WTC11 (cell line): ENCODE measurements at regions not wholly inside any gene's neighbourhood (a gene's known extent, or its start where the extent isn't known, plus 50 kb on each side); places are given as distances from the start of the nearest gene placed in this dataset.

Source experiments
- ATAC-seq: fragments of 200-7000 bp; cut with Tn5 transposase; 2 replicates; pipeline ENCODE4 v1.10.0; 2021; ENCODE audit warnings: mild to moderate bottlenecking, moderate library complexity
- CTCF ChIA-PET: fragments of 300-600 bp; sonication (Branson Sonifier 250); formaldehyde crosslinking; loops from one replicate; lab custom pipeline; 2021; ENCODE audit warnings: antibody characterized with exemption; lab: Charles Lee
- POLR2A ChIA-PET: fragments of 350-600 bp; sonication (Branson Sonifier 250); formaldehyde crosslinking; loops from one replicate; lab custom pipeline; 2021; ENCODE audit warnings: antibody characterized with exemption; lab: Charles Lee
- DNase-seq: peaks from one replicate; pipeline ENCODE4 v3.0.0; 2021; ENCODE audit warnings: low spot score
- H3K27ac Mint-ChIP-seq: 2 replicates; pipeline ENCODE4 v1.8.0; 2021; ENCODE audit warnings: mixed read lengths
- H3K27me3 Mint-ChIP-seq: 2 replicates; pipeline ENCODE4 v1.8.0; 2021; ENCODE audit warnings: low read depth, mild to moderate bottlenecking, moderate library complexity, mixed read lengths
- H3K36me3 Mint-ChIP-seq: 2 replicates; pipeline ENCODE4 v1.8.0; 2021; ENCODE audit warnings: mixed read lengths
- H3K4me1 Mint-ChIP-seq: 2 replicates; pipeline ENCODE4 v1.8.0; 2022; ENCODE audit warnings: mixed read lengths
- H3K4me3 Mint-ChIP-seq: 2 replicates; pipeline ENCODE4 v1.8.0; 2021; ENCODE audit warnings: mild to moderate bottlenecking, moderate library complexity, mixed read lengths
- H3K9me3 Mint-ChIP-seq: 2 replicates; pipeline ENCODE4 v1.8.0; 2021; ENCODE audit warnings: mixed read lengths
- CBFB ChIP-seq: sonication (generic); formaldehyde crosslinking; IDR thresholded peaks from 2 replicates; pipeline ENCODE4 v1.8.1; 2022; ENCODE audit warnings: mild to moderate bottlenecking, low read depth, missing genetic modification reagents
- CREM ChIP-seq: sonication (generic); formaldehyde crosslinking; IDR thresholded peaks from 2 replicates; pipeline ENCODE4 v1.8.1; 2022; ENCODE audit warnings: mild to moderate bottlenecking, missing genetic modification reagents, moderate library complexity
- E2F1 ChIP-seq: sonication (generic); formaldehyde crosslinking; IDR thresholded peaks from 2 replicates; pipeline ENCODE4 v1.8.0; 2022; ENCODE audit warnings: mild to moderate bottlenecking, missing genetic modification reagents
- ESRRA ChIP-seq: sonication (generic); formaldehyde crosslinking; IDR thresholded peaks from 2 replicates; pipeline ENCODE4 v1.8.1; 2022; ENCODE audit warnings: mild to moderate bottlenecking, missing genetic modification reagents, borderline replicate concordance
- ETV6 ChIP-seq: sonication (generic); formaldehyde crosslinking; IDR thresholded peaks from 2 replicates; pipeline ENCODE4 v1.8.1; 2022; ENCODE audit warnings: mild to moderate bottlenecking, missing genetic modification reagents
- FOXK1 ChIP-seq: sonication (generic); formaldehyde crosslinking; IDR thresholded peaks from 2 replicates; pipeline ENCODE4 v1.8.0; 2022; ENCODE audit warnings: mild to moderate bottlenecking, moderate library complexity, missing genetic modification reagents
- FOXP4 ChIP-seq: sonication (generic); formaldehyde crosslinking; IDR thresholded peaks from 2 replicates; pipeline ENCODE4 v1.8.0; 2022; ENCODE audit warnings: mild to moderate bottlenecking, missing genetic modification reagents
- IRF1 ChIP-seq: sonication (generic); formaldehyde crosslinking; IDR thresholded peaks from 2 replicates; pipeline ENCODE4 v1.8.0; 2023; ENCODE audit warnings: missing genetic modification reagents
- JAZF1 ChIP-seq: fragments of 250-450 bp; sonication (Bioruptor Pico); IDR thresholded peaks from 2 replicates; pipeline ENCODE4 v1.9.0; 2021; ENCODE audit warnings: moderate library complexity, mild to moderate bottlenecking, inconsistent platforms
- MXD4 ChIP-seq: fragments of 250-450 bp; sonication (Bioruptor Pico); IDR thresholded peaks from 2 replicates; pipeline ENCODE4 v1.8.0; 2021; ENCODE audit warnings: mild to moderate bottlenecking, moderate library complexity, borderline replicate concordance
- NFYB ChIP-seq: sonication (generic); formaldehyde crosslinking; conservative IDR thresholded peaks from 2 replicates; pipeline ENCODE4 v1.8.0; 2022; ENCODE audit warnings: low read depth, missing genetic modification reagents
- RORB ChIP-seq: fragments of 250-450 bp; sonication (Bioruptor Pico); IDR thresholded peaks from 2 replicates; pipeline ENCODE4 v1.9.0; 2021; ENCODE audit warnings: mild to moderate bottlenecking
- SMAD4 ChIP-seq: sonication (generic); formaldehyde crosslinking; IDR thresholded peaks from 2 replicates; pipeline ENCODE4 v1.8.0; 2022; ENCODE audit warnings: mild to moderate bottlenecking, missing genetic modification reagents
- SP1 ChIP-seq: sonication (generic); formaldehyde crosslinking; conservative IDR thresholded peaks from 2 replicates; pipeline ENCODE4 v1.8.1; 2022; ENCODE audit warnings: missing genetic modification reagents
- USF2 ChIP-seq: sonication (generic); formaldehyde crosslinking; IDR thresholded peaks from 2 replicates; pipeline ENCODE4 v1.8.1; 2023; ENCODE audit warnings: mild to moderate bottlenecking, missing genetic modification reagents, moderate library complexity
- ZNF121 ChIP-seq: sonication (generic); formaldehyde crosslinking; IDR thresholded peaks from 2 replicates; pipeline ENCODE4 v1.8.0; 2023; ENCODE audit warnings: missing genetic modification reagents
- ZNF219 ChIP-seq: sonication (generic); formaldehyde crosslinking; IDR thresholded peaks from 2 replicates; pipeline ENCODE4 v1.8.0; 2023; ENCODE audit warnings: missing genetic modification reagents, mild to moderate bottlenecking, borderline replicate concordance
- ZNF281 ChIP-seq: sonication (generic); formaldehyde crosslinking; IDR thresholded peaks from 2 replicates; pipeline ENCODE4 v1.8.0; 2023; ENCODE audit warnings: mild to moderate bottlenecking, missing genetic modification reagents
- ZNF671 ChIP-seq: fragments of 250-450 bp; sonication (Bioruptor Pico); IDR thresholded peaks from 2 replicates; pipeline ENCODE4 v1.8.0; 2021; ENCODE audit warnings: mild to moderate bottlenecking
- TF ChIP-seq, protein P1 (sequence below): fragments of 250-450 bp; sonication (Bioruptor Pico); IDR thresholded peaks from 2 replicates; pipeline ENCODE4 v1.8.0; 2021; ENCODE audit warnings: mild to moderate bottlenecking
- TF ChIP-seq, protein P2 (sequence below): sonication (generic); formaldehyde crosslinking; conservative IDR thresholded peaks from 2 replicates; pipeline ENCODE4 v1.8.1; 2022; ENCODE audit warnings: mild to moderate bottlenecking, missing genetic modification reagents

- TF ChIP-seq E2F1 (no peak), ESRRA (CRISPR knock-in tag) (no peak), FOXK1 (CRISPR knock-in tag) (no peak), SP1 (CRISPR knock-in tag) (no peak), ZNF219 (CRISPR knock-in tag) (no peak), IRF1 (no peak)
- TF ChIP-seq, all 79 proteins: peak for 0
Measured at GRCh38 chr12:107406932-107407331, 278.7 kb upstream of the PWP1 start (continued).

DNA sequence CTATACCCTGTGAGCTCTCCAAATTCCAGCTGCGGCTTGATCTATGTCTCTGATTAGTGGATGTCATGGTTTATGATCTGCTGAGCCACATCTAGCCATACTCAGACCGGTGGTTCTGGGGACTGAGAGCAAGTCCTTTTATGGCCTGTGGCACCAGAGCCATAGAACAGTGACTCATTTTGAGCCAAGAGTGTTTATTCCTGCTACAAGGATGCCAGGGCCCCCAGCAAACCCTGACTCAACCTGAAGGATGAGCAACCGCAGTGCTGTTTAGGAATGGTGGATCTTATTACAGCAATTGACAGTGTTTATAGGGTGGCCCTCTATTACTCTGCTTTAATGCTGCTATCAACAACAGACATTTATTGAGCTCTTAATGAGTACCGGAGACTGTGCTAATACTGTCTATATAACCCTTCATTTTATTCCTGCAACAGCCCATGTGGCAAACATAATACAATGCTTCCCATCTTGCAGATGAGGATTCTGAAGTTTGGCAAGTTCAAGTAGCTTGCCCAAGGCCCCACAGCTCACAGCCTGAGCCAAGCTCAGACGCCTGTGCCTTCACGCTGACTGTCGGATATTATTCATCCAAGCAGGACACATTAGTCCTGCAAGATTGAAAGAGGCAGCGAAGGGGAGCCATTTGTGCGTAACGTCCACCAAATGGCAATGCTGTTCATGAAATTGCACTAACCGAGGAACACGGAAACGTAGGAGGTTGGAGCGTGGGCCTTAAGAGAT lies 273.6 kb upstream of the PWP1 start:
- Mint-ChIP-seq H3K27ac (no peak overlapping the region), H3K4me3 (no peak overlapping the region), H3K27me3 (no peaks in the 10 kb centered on the region), H3K36me3 (no peaks in the 10 kb centered on the region), H3K9me3 (no peaks in the 10 kb centered on the region), H3K4me1 (peaks cover 6% of the 10 kb centered on the region; the same call in 1 of the 2 replicates)
- DNase-seq (no peak), ATAC-seq (no peak)
- POLR2A ChIA-PET = interaction anchor here (0.6 kb wide), 1 partner anchor 185 kb away, joined by 3 read pairs; no protein-coding TSS in a partner anchor
- TF ChIP-seq NFYB (CRISPR knock-in tag) (no peak), RORB (CRISPR knock-in tag) (no peak), CBFB (CRISPR knock-in tag) (no peak), ZNF281 (no peak), ZNF121 (CRISPR knock-in tag) (no peak), ZNF671 (CRISPR knock-in tag) (no peak), JAZF1 (CRISPR knock-in tag) (no peak), CREM (CRISPR knock-in tag) (no peak), MXD4 (CRISPR knock-in tag) (no peak), ETV6 (CRISPR knock-in tag) (no peak)
- TF ChIP-seq, protein P1, sequence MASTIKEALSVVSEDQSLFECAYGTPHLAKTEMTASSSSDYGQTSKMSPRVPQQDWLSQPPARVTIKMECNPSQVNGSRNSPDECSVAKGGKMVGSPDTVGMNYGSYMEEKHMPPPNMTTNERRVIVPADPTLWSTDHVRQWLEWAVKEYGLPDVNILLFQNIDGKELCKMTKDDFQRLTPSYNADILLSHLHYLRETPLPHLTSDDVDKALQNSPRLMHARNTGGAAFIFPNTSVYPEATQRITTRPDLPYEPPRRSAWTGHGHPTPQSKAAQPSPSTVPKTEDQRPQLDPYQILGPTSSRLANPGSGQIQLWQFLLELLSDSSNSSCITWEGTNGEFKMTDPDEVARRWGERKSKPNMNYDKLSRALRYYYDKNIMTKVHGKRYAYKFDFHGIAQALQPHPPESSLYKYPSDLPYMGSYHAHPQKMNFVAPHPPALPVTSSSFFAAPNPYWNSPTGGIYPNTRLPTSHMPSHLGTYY (CRISPR knock-in tag) = no peak
- TF ChIP-seq, protein P2, sequence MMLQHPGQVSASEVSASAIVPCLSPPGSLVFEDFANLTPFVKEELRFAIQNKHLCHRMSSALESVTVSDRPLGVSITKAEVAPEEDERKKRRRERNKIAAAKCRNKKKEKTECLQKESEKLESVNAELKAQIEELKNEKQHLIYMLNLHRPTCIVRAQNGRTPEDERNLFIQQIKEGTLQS (CRISPR knock-in tag) = no peak
- CTCF ChIA-PET = interaction anchor here (1.0 to 1.3 kb wide), 2 partner anchors 198 to 280 kb away, joined by 3 read pairs; no protein-coding TSS in a partner anchor

DNA sequence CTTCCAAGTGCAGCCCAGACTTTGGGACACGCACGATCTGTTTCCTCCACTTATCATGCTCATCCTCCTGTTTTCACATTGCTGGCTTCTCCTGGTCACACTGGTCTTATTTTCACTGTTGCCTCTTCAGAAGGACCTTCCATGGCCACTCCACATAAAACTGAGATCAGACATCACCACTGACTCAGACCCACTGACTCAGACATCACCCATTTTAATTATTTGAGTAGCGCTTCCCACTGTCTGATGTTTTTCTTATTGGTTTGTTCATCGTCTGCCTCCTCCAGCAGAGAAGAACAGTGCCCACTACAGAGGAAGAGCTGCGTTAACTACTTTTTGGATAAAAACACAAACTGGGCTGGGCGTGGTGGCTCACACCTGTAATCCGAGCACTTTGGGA lies 270.5 kb upstream of the PWP1 start:
- H3K27ac Mint-ChIP-seq = peak overlapping the region; percentile 50; the same call in 1 of the 2 replicates
- H3K9me3 Mint-ChIP-seq = peaks cover 22% of the 10 kb centered on the region
- CTCF ChIA-PET = interaction anchor here (1.4 kb wide), 1 partner anchor 9 kb away, joined by 4 read pairs; no protein-coding TSS in a partner anchor
- no peaks in the 10 kb centered on the region for H3K4me1 Mint-ChIP-seq
- no peak overlapping the region for H3K4me3 Mint-ChIP-seq
- DNase-seq (no peak), ATAC-seq (no peak)
- peaks cover 5% of the 10 kb centered on the region for H3K36me3 Mint-ChIP-seq
- no peaks in the 10 kb centered on the region; the same call in 1 of the 2 replicates for H3K27me3 Mint-ChIP-seq
- POLR2A ChIA-PET = no interaction called here
- TF ChIP-seq USF2 (CRISPR knock-in tag) (no peak), SMAD4 (CRISPR knock-in tag) (no peak), FOXP4 (CRISPR knock-in tag) (no peak)
- TF ChIP-seq, protein P1 (CRISPR knock-in tag) = no peak
